ENCODE measurements at regions not wholly inside any gene's neighbourhood (a gene's known extent, or its start where the extent isn't known, plus 50 kb on each side); places are given as distances from the start of the nearest gene placed in this dataset.

GRCh38 chr6:134516582-134516981, 198.7 kb upstream of the SGK1 start:
- intact Hi-C loops (cut with DNase I) = no loop called here
- Histone ChIP-seq H3K36me3 (no peaks in the 10 kb centered on the region), H3K27ac (no peak overlapping the region), H3K4me3 (no peak overlapping the region), H3K4me1 (no peaks in the 10 kb centered on the region), H3K9me3 (no peaks in the 10 kb centered on the region), H3K9ac (ENCODE audit: low read depth in 2 of 2, low read length in 2 of 2) (no peak overlapping the region), H3K27me3 (no peaks in the 10 kb centered on the region)
- DNase-seq = no peak
- TF ChIP-seq, protein P1, sequence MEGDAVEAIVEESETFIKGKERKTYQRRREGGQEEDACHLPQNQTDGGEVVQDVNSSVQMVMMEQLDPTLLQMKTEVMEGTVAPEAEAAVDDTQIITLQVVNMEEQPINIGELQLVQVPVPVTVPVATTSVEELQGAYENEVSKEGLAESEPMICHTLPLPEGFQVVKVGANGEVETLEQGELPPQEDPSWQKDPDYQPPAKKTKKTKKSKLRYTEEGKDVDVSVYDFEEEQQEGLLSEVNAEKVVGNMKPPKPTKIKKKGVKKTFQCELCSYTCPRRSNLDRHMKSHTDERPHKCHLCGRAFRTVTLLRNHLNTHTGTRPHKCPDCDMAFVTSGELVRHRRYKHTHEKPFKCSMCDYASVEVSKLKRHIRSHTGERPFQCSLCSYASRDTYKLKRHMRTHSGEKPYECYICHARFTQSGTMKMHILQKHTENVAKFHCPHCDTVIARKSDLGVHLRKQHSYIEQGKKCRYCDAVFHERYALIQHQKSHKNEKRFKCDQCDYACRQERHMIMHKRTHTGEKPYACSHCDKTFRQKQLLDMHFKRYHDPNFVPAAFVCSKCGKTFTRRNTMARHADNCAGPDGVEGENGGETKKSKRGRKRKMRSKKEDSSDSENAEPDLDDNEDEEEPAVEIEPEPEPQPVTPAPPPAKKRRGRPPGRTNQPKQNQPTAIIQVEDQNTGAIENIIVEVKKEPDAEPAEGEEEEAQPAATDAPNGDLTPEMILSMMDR (IDR thresholded peaks at IDR 0.05) = no peak

GRCh38 chr6:134515986-134516385, 198.1 kb upstream of the SGK1 start:
- Histone ChIP-seq H3K4me1 (no peaks in the 10 kb centered on the region), H3K36me3 (no peaks in the 10 kb centered on the region), H3K27ac (no peak overlapping the region), H3K27me3 (no peaks in the 10 kb centered on the region), H3K9me3 (no peaks in the 10 kb centered on the region), H3K9ac (ENCODE audit: low read depth in 2 of 2, low read length in 2 of 2) (no peak overlapping the region), H3K4me3 (no peak overlapping the region)
- DNase-seq = no peak
- TF ChIP-seq, protein P1 (IDR thresholded peaks at IDR 0.05) = no peak
- intact Hi-C loops (cut with DNase I) = no loop called here

DNA sequence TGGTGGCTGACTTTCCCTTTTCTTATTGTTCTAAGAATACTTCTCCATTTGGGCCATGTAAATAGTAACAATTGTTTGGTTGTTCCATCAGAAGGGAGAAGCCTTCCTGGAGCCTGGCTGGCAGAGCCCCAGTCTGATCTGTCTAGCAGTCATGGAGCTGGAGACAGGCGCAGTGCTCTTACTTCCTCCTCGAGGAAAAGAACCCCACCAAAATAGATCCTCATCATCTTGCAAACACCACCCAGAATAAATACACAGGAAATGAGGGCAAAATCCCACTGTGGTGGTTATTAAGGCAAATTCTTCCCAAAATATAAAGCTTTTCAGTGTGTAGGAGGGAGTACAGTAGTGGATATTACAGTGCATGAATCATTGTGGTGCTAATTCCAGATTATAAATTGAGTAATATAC, 195.1 kb upstream of the SGK1 start:
- TF ChIP-seq, protein P1 (IDR thresholded peaks at IDR 0.05) = no peak

DNA sequence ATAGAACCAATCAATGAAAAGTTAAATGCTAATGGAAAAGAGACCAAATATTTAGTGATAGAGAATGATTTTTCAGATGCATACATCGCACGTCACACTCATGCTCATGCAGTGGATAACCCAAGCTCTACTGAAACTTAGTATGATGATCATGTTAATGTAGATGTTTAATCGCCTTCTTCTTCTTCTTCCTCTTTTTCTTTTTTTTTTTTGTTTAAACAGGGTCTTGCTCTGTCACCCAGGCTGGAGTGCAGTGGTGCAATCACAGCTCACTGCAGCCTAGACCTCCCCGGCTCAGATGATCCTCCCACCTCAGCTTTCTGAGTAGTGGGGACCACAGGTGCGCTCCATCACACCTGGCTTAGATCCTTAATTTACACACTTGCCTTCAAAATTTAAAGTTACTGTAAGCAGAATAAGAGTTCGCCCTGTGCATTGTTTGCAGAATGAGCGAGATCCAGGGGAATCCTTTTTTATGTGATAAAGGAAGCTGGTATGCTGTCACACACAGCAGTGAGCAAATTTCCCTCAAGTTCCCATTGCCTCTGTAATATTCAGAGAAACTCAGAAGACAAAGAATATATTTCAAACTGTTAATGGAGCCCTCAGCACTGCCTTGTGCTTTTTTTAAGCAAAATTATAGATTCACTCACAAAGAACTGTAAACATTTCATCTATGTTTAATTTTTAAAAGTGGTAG, 194.2 kb upstream of the SGK1 start:
- no peak for DNase-seq
- intact Hi-C loops (cut with DNase I) = no loop called here
- Histone ChIP-seq H3K27me3 (no peaks in the 10 kb centered on the region), H3K4me3 (no peak overlapping the region), H3K27ac (no peak overlapping the region), H3K4me1 (no peaks in the 10 kb centered on the region), H3K36me3 (no peaks in the 10 kb centered on the region), H3K9me3 (no peaks in the 10 kb centered on the region), H3K9ac (ENCODE audit: low read depth in 2 of 2, low read length in 2 of 2) (no peak overlapping the region)
- TF ChIP-seq, protein P1 (IDR thresholded peaks at IDR 0.05) = no peak

More for the DNA sequence above, 195.1 kb upstream of the SGK1 start:
- Histone ChIP-seq H3K9me3 (no peaks in the 10 kb centered on the region), H3K4me3 (no peak overlapping the region), H3K4me1 (no peaks in the 10 kb centered on the region), H3K27me3 (no peaks in the 10 kb centered on the region), H3K36me3 (no peaks in the 10 kb centered on the region), H3K9ac (ENCODE audit: low read depth in 2 of 2, low read length in 2 of 2) (no peak overlapping the region), H3K27ac (no peak overlapping the region)
- DNase-seq = no peak
- intact Hi-C loops (cut with DNase I) = no loop called here

DNA sequence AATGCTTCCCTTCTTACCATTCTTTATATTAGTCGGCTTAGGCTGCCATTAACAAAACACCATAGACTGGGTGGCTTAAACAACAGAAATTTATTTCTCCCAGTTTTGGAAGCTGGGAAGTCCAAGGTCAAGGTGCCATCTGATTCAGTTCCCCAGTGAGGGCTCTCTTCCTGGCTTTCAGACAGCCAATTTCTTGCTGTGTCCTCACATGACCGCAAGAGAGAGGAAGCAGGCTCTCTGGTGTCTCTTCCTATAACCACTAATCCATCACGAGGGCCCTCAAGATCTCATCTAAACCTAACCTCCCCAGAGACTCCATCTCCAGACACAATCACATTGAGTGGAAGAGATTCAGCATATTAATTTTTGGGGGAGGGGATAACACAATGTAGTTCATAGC, 193.0 kb upstream of the SGK1 start:
- no peaks in the 10 kb centered on the region for H3K27me3 ChIP-seq
- intact Hi-C loops (cut with DNase I) = no loop called here
- no peaks in the 10 kb centered on the region for H3K4me1 ChIP-seq
- H3K9me3 ChIP-seq = no peaks in the 10 kb centered on the region
- DNase-seq = no peak
- no peak overlapping the region for H3K27ac ChIP-seq
- H3K36me3 ChIP-seq = no peaks in the 10 kb centered on the region
- TF ChIP-seq, protein P1 (IDR thresholded peaks at IDR 0.05) = no peak
- no peak overlapping the region for H3K9ac ChIP-seq (ENCODE audit: low read depth in 2 of 2, low read length in 2 of 2)
- H3K4me3 ChIP-seq = no peak overlapping the region

Data from colonic mucosa (tissue), 4 donors.